Adrenal gland (tissue), 9 donors: ENCODE measurements at regions not wholly inside any gene's neighbourhood (a gene's known extent, or its start where the extent isn't known, plus 50 kb on each side); places are given as distances from the start of the nearest gene placed in this dataset.
"Not testable (repeated sequence)": the region's sequence is repeated elsewhere in the genome, so short reads cannot be mapped to it uniquely, and the experiment has no call there.

Source experiments
- DNase-seq, 7 donors: peaks; one replicate each; pipeline ENCODE4 v3.0.0-alpha.2; 2019 to 2020
- H3K27ac ChIP-seq, 5 donors: fragments of 200-600 bp; sonication (generic) in 4 of 5; 1 replicate in 3 of 5; 2 replicates in 2 of 5; pipeline versions ENCODE4 v1.5.1 to v1.8.0; 2016 to 2020; ENCODE audit warnings: mild to moderate bottlenecking in 1 of 5
- H3K27me3 ChIP-seq: fragments of 200-600 bp; 2 replicates; pipeline ENCODE4 v1.8.0; 2021
- H3K36me3 ChIP-seq, 2 donors: fragments of 200-600 bp; replicated peaks in 1 of 2; 1 replicate in 1 of 2; 2 replicates in 1 of 2; pipeline versions ENCODE4 v1.5.1 to v1.8.0; 2018 to 2022
- H3K4me1 ChIP-seq, 2 donors: fragments of 200-600 bp; replicated peaks in 1 of 2; 1 replicate in 1 of 2; 2 replicates in 1 of 2; pipeline versions ENCODE4 v1.5.1 to v1.8.0; 2018 to 2021
- H3K4me3 ChIP-seq, 4 donors: fragments of 200-600 bp; sonication (generic) in 3 of 4; one replicate each; pipeline ENCODE4 v1.5.1; 2016 to 2018
- H3K9me3 ChIP-seq, 3 donors: fragments of 200-600 bp; sonication (generic) in 1 of 3; replicated peaks in 1 of 3; 1 replicate in 2 of 3; 2 replicates in 1 of 3; pipeline versions ENCODE4 v1.5.1 to v1.8.0; 2016 to 2021
- WGBS, 4 donors: extraction: QIAGEN DNeasy Blood & Tissue Kit in 2 of 4; methylation state at CpG; one replicate each; pipeline versions ENCODE4 v1.1.5 to v1.1.7; 2013 to 2017; 5-methylcytosine and 5-hydroxymethylcytosine counted together
- intact Hi-C, 2 donors: fragments of 100-400 bp; cut with DNase I; formaldehyde crosslinking; loops; one replicate each; pipeline versions ENCODE4 v1.14.1 to v1.15.0; 2022 to 2023
- donor health status: healthy with polysubstance abuse.
- donor health status: Bipolar disorder and iron deficiency.
- donor health status: DM: yes; HTN: yes; CAD: no.
- donor health status: DM: no; HTN: no; CAD: no.
- donor health status: DM: no; HTN: no; CAD: no.

- H3K27me3 ChIP-seq, intact Hi-C loops, DNase-seq, H3K27ac ChIP-seq, H3K4me3 ChIP-seq, H3K36me3 ChIP-seq, H3K9me3 ChIP-seq, H3K4me1 ChIP-seq: not testable (repeated sequence)
- WGBS, 4 donors = 87 to 97% (median 91%) methylated on average over 9 to 12 of the region's 12 CpGs
Observed at GRCh38 chr16:29298307-29298706, 108.2 kb downstream of the NPIPB11 start.

DNA sequence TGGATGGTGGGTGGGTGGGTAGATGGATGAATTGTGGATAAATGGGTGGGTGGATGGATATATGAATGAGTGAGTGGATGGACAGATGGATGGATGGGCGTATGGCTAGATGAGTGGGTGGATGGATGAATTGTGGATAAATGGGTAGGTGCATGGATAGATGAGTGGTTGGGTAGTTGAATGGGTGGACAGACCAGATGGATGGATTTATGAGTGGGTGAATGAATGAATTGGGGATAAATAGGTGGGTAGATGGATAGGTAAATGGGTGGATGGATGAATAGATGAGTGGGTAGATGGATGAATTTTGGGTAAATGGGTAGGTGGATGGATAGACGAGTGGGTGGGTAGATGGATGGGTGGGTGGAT lies 108.7 kb downstream of the NPIPB11 start:
- H3K4me1 ChIP-seq, H3K27ac ChIP-seq, H3K27me3 ChIP-seq, H3K36me3 ChIP-seq, H3K4me3 ChIP-seq, H3K9me3 ChIP-seq, DNase-seq, intact Hi-C loops: not testable (repeated sequence)
- WGBS, 4 donors = 72 to 89% (median 80%) methylated on average over 2 of the region's 2 CpGs

DNA sequence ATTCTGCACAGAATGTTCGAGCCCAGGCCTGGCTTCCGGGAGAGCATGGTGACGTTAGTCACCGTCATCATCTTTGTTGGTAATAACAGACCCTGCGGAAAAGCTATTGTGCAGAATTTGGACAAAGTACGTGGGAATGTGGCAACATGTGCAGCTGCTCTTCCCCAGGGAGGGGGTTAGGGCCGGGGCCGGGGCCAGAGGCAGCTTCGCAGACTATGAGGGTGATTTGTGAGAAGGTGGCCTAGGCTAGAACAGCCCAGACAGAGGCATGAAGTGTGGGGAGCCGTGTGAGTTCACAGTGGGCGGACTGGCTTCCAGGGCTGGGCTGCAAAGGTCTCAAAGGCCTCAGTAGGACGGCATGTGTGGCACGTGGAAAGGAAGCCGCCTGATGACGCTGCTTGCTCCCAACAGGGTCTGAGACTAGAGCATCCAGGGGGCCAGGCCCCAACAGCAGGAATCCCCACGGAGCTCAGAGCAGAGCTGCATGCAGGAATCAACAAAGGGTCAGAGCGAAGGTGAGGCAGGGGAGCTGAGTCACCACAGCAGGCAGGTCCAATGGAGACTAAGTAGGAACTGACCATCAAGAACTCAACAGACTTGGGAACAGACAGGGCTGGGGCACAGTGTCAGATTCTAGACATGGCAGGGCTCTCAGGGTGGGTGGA lies 109.2 kb downstream of the NPIPB11 start:
- intact Hi-C loops, H3K36me3 ChIP-seq, H3K27ac ChIP-seq, H3K9me3 ChIP-seq, H3K27me3 ChIP-seq, H3K4me3 ChIP-seq, H3K4me1 ChIP-seq: not testable (repeated sequence)
- WGBS, 4 donors = 88 to 98% (median 93%) methylated on average over 15 to 17 of the region's 17 CpGs
- DNase-seq = peak in 1 of 7 donors; percentile 6

DNA sequence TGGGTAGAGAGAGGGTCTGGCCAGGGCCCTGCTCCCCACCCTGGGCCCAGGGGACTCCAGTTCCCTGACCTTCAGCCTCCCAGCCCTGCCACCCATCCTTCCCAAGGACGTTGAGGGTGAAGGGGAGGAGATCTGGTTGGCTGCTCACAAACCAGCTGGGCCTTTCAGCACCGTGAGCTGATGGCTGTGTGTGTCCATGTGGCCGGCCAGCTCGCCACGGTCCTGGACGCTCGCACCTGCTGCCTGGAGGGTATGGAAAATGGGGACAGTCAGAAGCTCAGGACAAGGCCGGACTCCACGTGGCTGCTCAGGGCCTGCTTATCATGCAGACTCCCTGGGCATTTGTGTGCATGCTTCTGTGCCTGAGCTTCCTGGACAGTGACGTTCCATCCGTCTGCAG lies 110.3 kb downstream of the NPIPB11 start:
- H3K27me3 ChIP-seq, H3K9me3 ChIP-seq, H3K36me3 ChIP-seq, H3K4me3 ChIP-seq, H3K27ac ChIP-seq, intact Hi-C loops, H3K4me1 ChIP-seq: not testable (repeated sequence)
- peak in 1 of 7 donors; percentile 10 for DNase-seq
- WGBS, 4 donors = 78 to 89% (median 84%) methylated on average over 3 to 11 of the region's 11 CpGs

- H3K36me3 ChIP-seq, H3K27me3 ChIP-seq, H3K4me3 ChIP-seq, H3K9me3 ChIP-seq, intact Hi-C loops, H3K27ac ChIP-seq: not testable (repeated sequence)
- H3K4me1 ChIP-seq = peaks cover 10% of the 10 kb centered on the region in 2 donors
- 87 to 93% (median 91%) methylated on average over 20 to 21 of the region's 21 CpGs for WGBS, 4 donors
- peak in 1 of 7 donors; percentile 7 for DNase-seq
Observed at GRCh38 chr16:29294951-29295795, 111.3 kb downstream of the NPIPB11 start.

DNA sequence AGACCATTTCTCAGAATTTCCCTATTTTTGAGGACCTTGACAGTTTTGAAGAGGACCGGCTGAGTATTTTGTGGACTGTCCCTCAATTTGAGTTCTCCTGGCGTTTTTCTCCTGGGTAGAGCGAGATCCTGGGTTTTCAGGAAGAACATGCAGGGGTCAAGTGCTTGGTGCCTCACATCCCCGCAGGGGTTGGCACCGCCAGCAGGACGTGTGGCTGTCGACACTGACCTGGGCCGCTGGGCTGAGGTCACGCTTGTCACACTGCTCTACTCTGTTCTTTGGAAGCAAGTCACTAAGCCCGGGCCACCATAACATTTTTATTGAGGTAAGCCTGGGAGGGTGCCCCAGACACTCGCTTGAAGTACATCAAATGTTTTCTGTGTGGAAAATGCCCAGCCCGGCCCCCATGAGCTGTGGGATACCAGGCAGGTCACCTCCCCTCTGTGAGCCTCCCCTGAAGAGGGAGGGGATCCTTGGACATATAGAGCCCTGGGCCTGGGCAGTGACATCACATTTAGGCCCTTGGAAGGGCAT lies 112.0 kb downstream of the NPIPB11 start:
- H3K36me3 ChIP-seq, H3K9me3 ChIP-seq, intact Hi-C loops, H3K4me3 ChIP-seq, H3K27me3 ChIP-seq, H3K27ac ChIP-seq: not testable (repeated sequence)
- 93 to 97% (median 94%) methylated on average over 8 to 12 of the region's 12 CpGs for WGBS, 4 donors
- peaks cover 10 to 17% of the 10 kb centered on the region in 2 donors for H3K4me1 ChIP-seq
- DNase-seq = peak in 1 of 7 donors; percentile 14

GRCh38 chr16:29293545-29293944 lies 113.0 kb downstream of the NPIPB11 start:
- H3K4me1 ChIP-seq = peaks cover 10 to 17% of the 10 kb centered on the region in 2 donors
- H3K9me3 ChIP-seq, H3K4me3 ChIP-seq, DNase-seq, H3K27ac ChIP-seq, H3K36me3 ChIP-seq, intact Hi-C loops, H3K27me3 ChIP-seq: not testable (repeated sequence)
- WGBS, 4 donors = 93 to 97% (median 96%) methylated on average over 3 to 6 of the region's 9 CpGs

DNA sequence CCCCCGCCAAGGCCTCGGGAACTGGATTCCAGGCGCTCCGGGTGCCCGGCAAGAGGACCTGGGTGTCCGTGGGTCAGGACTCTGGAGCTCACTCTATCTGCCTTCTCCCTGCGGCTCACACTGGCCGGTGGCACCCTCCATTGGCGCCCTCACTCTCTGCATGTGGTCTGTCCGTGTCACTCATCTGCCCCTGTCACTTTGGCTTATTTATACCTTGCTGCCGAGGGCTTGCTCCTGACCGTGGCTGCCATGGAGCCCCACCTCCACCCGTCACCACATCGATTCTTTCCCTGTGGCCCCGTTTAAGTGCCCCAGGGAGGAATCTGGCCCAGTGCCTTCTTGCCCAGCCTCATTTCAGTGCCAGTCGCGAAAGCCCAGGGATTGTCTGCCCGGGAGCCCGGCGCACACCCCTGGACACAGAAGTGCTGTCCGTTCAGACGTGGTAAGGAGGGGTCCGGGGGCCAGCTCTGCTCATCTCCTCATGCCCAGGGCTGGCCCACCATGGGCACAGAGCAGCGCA lies 113.5 kb downstream of the NPIPB11 start:
- H3K9me3 ChIP-seq, H3K27me3 ChIP-seq, intact Hi-C loops, H3K36me3 ChIP-seq, H3K27ac ChIP-seq, H3K4me3 ChIP-seq: not testable (repeated sequence)
- DNase-seq = peak in 1 of 7 donors; percentile 16
- H3K4me1 ChIP-seq = peaks cover 10 to 17% of the 10 kb centered on the region in 2 donors
- 81 to 92% (median 87%) methylated on average over 11 to 24 of the region's 24 CpGs for WGBS, 4 donors

- H3K4me1 ChIP-seq = peaks cover 10 to 17% of the 10 kb centered on the region in 2 donors
- intact Hi-C loops = not testable (repeated sequence)
Observed at GRCh38 chr16:29291329-29292271, 114.9 kb downstream of the NPIPB11 start.

More at GRCh38 chr16:29291329-29292271, 114.9 kb downstream of the NPIPB11 start:
- not testable (repeated sequence) for H3K4me3 ChIP-seq, H3K9me3 ChIP-seq, H3K36me3 ChIP-seq, H3K27me3 ChIP-seq
- peak overlapping the region in 1 of 5 donors; percentile 54 for H3K27ac ChIP-seq
- DNase-seq = peak in 2 of 7 donors; percentile 35 to 40
- 70 to 82% (median 74%) methylated on average over 7 to 27 of the region's 30 CpGs for WGBS, 4 donors
